ENCODE measurements at regions not wholly inside any gene's neighbourhood (a gene's known extent, or its start where the extent isn't known, plus 50 kb on each side); places are given as distances from the start of the nearest gene placed in this dataset.

DNA sequence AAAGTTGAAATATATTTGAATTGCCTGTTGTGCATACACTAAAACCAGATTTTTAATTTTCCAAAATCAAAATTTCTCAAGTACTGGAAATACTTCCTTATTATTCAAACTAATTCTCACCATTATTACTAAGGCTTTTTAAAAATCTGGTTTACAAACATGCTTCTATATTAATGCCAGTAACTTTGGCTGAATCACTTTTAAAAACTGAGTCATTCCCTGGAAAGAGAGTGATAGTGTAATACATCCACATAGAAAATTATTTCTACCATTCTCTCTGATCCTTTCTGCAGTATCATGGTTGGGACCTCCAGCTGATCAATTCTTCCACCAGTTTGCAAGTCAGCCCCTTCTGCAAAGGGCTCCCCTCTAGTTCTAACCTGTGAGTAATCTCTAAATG, 165.3 kb upstream of the FAM241A start:
- no peak overlapping the region for H3K4me3 ChIP-seq (ENCODE audit: extremely low read depth in 1 of 4, insufficient read depth in 2 of 4, low read depth in 3 of 4, low read length in 4 of 4)
- no peak for FAIRE-seq
- no peak for TF ChIP-seq FOSL1 (IDR thresholded peaks at IDR 0.05; ENCODE audit: insufficient read depth, low read depth, low read length)
- no peak for TF ChIP-seq GTF2F1 (IDR thresholded peaks at IDR 0.05; ENCODE audit: borderline replicate concordance, low read depth, low read length)
- TF ChIP-seq, protein P1, sequence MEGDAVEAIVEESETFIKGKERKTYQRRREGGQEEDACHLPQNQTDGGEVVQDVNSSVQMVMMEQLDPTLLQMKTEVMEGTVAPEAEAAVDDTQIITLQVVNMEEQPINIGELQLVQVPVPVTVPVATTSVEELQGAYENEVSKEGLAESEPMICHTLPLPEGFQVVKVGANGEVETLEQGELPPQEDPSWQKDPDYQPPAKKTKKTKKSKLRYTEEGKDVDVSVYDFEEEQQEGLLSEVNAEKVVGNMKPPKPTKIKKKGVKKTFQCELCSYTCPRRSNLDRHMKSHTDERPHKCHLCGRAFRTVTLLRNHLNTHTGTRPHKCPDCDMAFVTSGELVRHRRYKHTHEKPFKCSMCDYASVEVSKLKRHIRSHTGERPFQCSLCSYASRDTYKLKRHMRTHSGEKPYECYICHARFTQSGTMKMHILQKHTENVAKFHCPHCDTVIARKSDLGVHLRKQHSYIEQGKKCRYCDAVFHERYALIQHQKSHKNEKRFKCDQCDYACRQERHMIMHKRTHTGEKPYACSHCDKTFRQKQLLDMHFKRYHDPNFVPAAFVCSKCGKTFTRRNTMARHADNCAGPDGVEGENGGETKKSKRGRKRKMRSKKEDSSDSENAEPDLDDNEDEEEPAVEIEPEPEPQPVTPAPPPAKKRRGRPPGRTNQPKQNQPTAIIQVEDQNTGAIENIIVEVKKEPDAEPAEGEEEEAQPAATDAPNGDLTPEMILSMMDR (IDR thresholded peaks at IDR 0.05; ENCODE audit: control extremely low read depth in 1 of 3, insufficient read depth in 1 of 3, low read depth in 1 of 3, low read length in 3 of 3), result no peak
- TF ChIP-seq EZH2 (IDR thresholded peaks at IDR 0.05; ENCODE audit: low read depth, low read length, severe bottlenecking), result no peak
- no peak for TF ChIP-seq SUZ12 (IDR thresholded peaks at IDR 0.05; ENCODE audit: low read length)
- no peak for TF ChIP-seq EP300 (IDR thresholded peaks at IDR 0.05; ENCODE audit: borderline replicate concordance in 1 of 2, low read depth in 2 of 2, low read length in 2 of 2)

More for the DNA sequence above, 165.3 kb upstream of the FAM241A start:
- Histone ChIP-seq H4K5ac (ENCODE audit: insufficient read length, low read depth, low read length) (no peak overlapping the region), H3K27ac (ENCODE audit: low read depth, low read length) (no peak overlapping the region), H3K56ac (replicated peaks; ENCODE audit: insufficient read length, low read depth, low read length) (no peak overlapping the region), H3K4me2 (ENCODE audit: insufficient read depth in 1 of 2, low read depth in 2 of 2, low read length in 2 of 2) (no peak overlapping the region), H3K36me3 (ENCODE audit: control insufficient read depth in 2 of 4, insufficient read depth in 4 of 4, low read length in 3 of 4) (no peaks in the 10 kb centered on the region), H2BK12ac (ENCODE audit: low read depth, low read length) (no peak overlapping the region), H4K20me1 (replicated peaks in 1 of 2; ENCODE audit: control insufficient read depth in 1 of 2, insufficient read depth in 2 of 2, low read length in 2 of 2) (no peaks in the 10 kb centered on the region), H2BK120ac (replicated peaks; ENCODE audit: low read depth, low read length) (no peak overlapping the region), H3K4ac (replicated peaks; ENCODE audit: insufficient read length, low read depth, low read length) (no peak overlapping the region), H3K4me1 (replicated peaks in 1 of 4; ENCODE audit: control insufficient read depth in 3 of 4, insufficient read depth in 4 of 4, low read length in 3 of 4) (peaks cover 0 to 5% (median 1%) of the 10 kb centered on the region in 4 experiments; a peak in 3 of 7 replicates), H3K23ac (ENCODE audit: insufficient read length) (no peak overlapping the region), H3K79me2 (ENCODE audit: control insufficient read depth in 1 of 2, insufficient read depth in 2 of 2, low read length in 2 of 2) (no peaks in the 10 kb centered on the region), H3K9me3 (ENCODE audit: insufficient read depth in 2 of 2, low read depth in 1 of 2, low read length in 1 of 2) (no peaks in the 10 kb centered on the region), H2BK20ac (ENCODE audit: low read length) (no peak overlapping the region), H3K14ac (ENCODE audit: insufficient read length) (no peak overlapping the region), H3K79me1 (ENCODE audit: low read depth, low read length) (no peaks in the 10 kb centered on the region), H2BK15ac (ENCODE audit: low read length) (no peak overlapping the region), H4K91ac (replicated peaks; ENCODE audit: insufficient read length, low read length) (no peak overlapping the region), H3K18ac (ENCODE audit: extremely low read depth, low read length) (no peak overlapping the region), H3K27me3 (replicated peaks in 1 of 4; ENCODE audit: control insufficient read depth in 3 of 4, extremely low read depth in 1 of 4, insufficient read depth in 3 of 4, low read length in 3 of 4) (no peaks in the 10 kb centered on the region), H3K9ac (replicated peaks in 1 of 4; ENCODE audit: extremely low read depth in 1 of 4, low read depth in 3 of 4, low read length in 3 of 4) (no peak overlapping the region), H3K23me2 (ENCODE audit: low read depth, low read length) (no peaks in the 10 kb centered on the region), H4K8ac (ENCODE audit: extremely low read depth, insufficient read depth, low read length) (no peak overlapping the region), H2AFZ (ENCODE audit: low read length) (no peak overlapping the region), H2BK5ac (ENCODE audit: low read depth, low read length) (no peak overlapping the region), H2AK5ac (ENCODE audit: low read depth, low read length) (no peak overlapping the region)
- no peak for DNase-seq (ENCODE audit: low read depth in 1 of 2, low spot score in 2 of 2)
- ChIA-PET POLR2A (ENCODE audit: partially characterized antibody) (no interaction called here), CTCF (ENCODE audit: partially characterized antibody) (no interaction called here)
